ENCODE measurements at regions not wholly inside any gene's neighbourhood (a gene's known extent, or its start where the extent isn't known, plus 50 kb on each side); places are given as distances from the start of the nearest gene placed in this dataset.

DNA sequence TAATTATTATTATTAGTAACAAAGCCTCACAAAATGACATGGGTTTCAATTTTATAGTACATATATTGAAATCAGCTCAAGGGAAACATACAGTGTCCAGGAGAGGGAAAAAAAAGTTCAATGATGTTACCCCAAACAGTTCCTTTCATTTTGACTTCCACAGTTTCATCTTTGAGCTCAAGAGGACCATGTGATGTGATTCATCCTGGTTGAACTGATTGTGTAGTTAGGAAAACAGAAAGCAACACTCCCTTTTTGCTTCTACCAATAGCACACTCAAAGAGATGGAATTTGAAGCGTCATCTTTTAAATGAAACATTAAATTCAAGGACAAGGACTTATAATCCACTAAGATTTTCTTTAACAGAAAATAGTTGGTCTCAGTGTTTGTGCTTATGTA, 461.0 kb downstream of the FOXG1 start:
- no peaks in the 10 kb centered on the region for H3K23me2 ChIP-seq (ENCODE audit: insufficient read length, low read depth, low read length, poor library complexity, severe bottlenecking)
- no peak overlapping the region for H3K23ac ChIP-seq (ENCODE audit: insufficient read length, low read depth, low read length)
- no peak overlapping the region for H3K27ac ChIP-seq (ENCODE audit: insufficient read length, low read depth, low read length)
- no peaks in the 10 kb centered on the region for H3K4me1 ChIP-seq (ENCODE audit: insufficient read depth, low read length)
- H3K56ac ChIP-seq (ENCODE audit: insufficient read length, low read depth, low read length) = no peak overlapping the region
- no peak overlapping the region for H2BK15ac ChIP-seq (ENCODE audit: low read depth, low read length)
- H3K9me3 ChIP-seq (ENCODE audit: control insufficient read depth, low read depth, low read length) = no peaks in the 10 kb centered on the region
- H4K8ac ChIP-seq (replicated peaks; ENCODE audit: insufficient read length, low read depth, low read length) = no peak overlapping the region
- H3K36me3 Mint-ChIP-seq (ENCODE audit: insufficient read depth in 1 of 3, low read depth in 3 of 3) = no peaks in the 10 kb centered on the region; a peak in 1 of 7 replicates
- no peaks in the 10 kb centered on the region for H3K27me3 ChIP-seq (ENCODE audit: insufficient read depth, low read length)
- H3K79me1 ChIP-seq (ENCODE audit: insufficient read depth, low read depth, low read length, poor library complexity, severe bottlenecking) = no peaks in the 10 kb centered on the region
- WGBS (ENCODE audit: extremely low coverage, insufficient read length, low lambda C conversion rate) = no CpG with 5 or more reads among the region's 1 CpG
- H2AFZ ChIP-seq (ENCODE audit: low read length) = no peak overlapping the region
- H2BK20ac ChIP-seq (ENCODE audit: low read depth, low read length, poor library complexity, severe bottlenecking) = no peak overlapping the region
- no peak overlapping the region for H3K14ac ChIP-seq (ENCODE audit: insufficient read depth, low read length)
- no peaks in the 10 kb centered on the region for H3K27me3 Mint-ChIP-seq (ENCODE audit: low read depth)
- TF ChIP-seq, protein P1, sequence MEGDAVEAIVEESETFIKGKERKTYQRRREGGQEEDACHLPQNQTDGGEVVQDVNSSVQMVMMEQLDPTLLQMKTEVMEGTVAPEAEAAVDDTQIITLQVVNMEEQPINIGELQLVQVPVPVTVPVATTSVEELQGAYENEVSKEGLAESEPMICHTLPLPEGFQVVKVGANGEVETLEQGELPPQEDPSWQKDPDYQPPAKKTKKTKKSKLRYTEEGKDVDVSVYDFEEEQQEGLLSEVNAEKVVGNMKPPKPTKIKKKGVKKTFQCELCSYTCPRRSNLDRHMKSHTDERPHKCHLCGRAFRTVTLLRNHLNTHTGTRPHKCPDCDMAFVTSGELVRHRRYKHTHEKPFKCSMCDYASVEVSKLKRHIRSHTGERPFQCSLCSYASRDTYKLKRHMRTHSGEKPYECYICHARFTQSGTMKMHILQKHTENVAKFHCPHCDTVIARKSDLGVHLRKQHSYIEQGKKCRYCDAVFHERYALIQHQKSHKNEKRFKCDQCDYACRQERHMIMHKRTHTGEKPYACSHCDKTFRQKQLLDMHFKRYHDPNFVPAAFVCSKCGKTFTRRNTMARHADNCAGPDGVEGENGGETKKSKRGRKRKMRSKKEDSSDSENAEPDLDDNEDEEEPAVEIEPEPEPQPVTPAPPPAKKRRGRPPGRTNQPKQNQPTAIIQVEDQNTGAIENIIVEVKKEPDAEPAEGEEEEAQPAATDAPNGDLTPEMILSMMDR (conservative IDR thresholded peaks at IDR 0.05) = no peak
- H2BK5ac ChIP-seq (ENCODE audit: insufficient read length, low read length) = no peak overlapping the region
- no peaks in the 10 kb centered on the region for H3K79me2 ChIP-seq (ENCODE audit: insufficient read depth, low read length)
- H3K4ac ChIP-seq (ENCODE audit: low read depth, low read length) = no peak overlapping the region
- no peaks in the 10 kb centered on the region for H4K20me1 ChIP-seq (ENCODE audit: control insufficient read depth, insufficient read depth, insufficient read length)
- no peak overlapping the region for H3K4me2 ChIP-seq (ENCODE audit: insufficient read depth, insufficient read length, low read length)
- DNase-seq = no peak
- no peak overlapping the region for H2AK5ac ChIP-seq (ENCODE audit: insufficient read length, low read length)
- H3K18ac ChIP-seq (ENCODE audit: insufficient read length, low read depth, low read length) = no peak overlapping the region
- H2BK120ac ChIP-seq (ENCODE audit: low read depth, low read length, poor library complexity, severe bottlenecking) = no peak overlapping the region
- H3K4me1 Mint-ChIP-seq = no peaks in the 10 kb centered on the region
- H3K4me3 Mint-ChIP-seq = no peak overlapping the region
- H4K5ac ChIP-seq (ENCODE audit: insufficient read length, low read depth, low read length) = no peak overlapping the region
- no peak overlapping the region for H2BK12ac ChIP-seq (ENCODE audit: insufficient read length, low read depth, low read length)
- H3K27ac Mint-ChIP-seq = no peak overlapping the region
- no peak overlapping the region for H3K9ac ChIP-seq (ENCODE audit: extremely low read depth, insufficient read length, low read length)
- no peaks in the 10 kb centered on the region for H3K9me3 Mint-ChIP-seq
- no peak overlapping the region for H4K91ac ChIP-seq (ENCODE audit: insufficient read length, low read depth, low read length)
- H3T11ph ChIP-seq (ENCODE audit: low read length) = no peak overlapping the region

Data from H9 (cell line).